ENCODE measurements at regions not wholly inside any gene's neighbourhood (a gene's known extent, or its start where the extent isn't known, plus 50 kb on each side); places are given as distances from the start of the nearest gene placed in this dataset.

DNA sequence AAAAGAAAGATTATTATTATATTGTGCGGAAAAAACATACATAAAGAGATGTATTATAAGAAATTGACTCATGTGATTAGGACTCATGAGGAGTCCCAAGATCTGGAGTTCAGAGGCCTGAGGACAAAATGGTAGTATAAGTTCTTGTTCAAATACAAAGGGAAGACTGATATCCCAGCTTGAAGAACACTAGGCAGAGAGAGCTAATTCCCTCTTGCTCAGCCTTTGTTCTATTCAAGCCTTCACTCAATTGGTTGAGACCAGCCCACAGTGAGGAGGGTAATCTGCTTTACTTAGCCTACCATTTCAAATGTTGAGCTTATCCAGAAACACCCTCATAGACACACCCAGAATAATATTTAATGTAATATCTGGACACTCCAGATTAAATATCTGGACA lies 1683.8 kb downstream of the REEP3 start:
- TF ChIP-seq POLR2A (IDR thresholded peaks at IDR 0.05) = no peak
- TF ChIP-seq, protein P1, sequence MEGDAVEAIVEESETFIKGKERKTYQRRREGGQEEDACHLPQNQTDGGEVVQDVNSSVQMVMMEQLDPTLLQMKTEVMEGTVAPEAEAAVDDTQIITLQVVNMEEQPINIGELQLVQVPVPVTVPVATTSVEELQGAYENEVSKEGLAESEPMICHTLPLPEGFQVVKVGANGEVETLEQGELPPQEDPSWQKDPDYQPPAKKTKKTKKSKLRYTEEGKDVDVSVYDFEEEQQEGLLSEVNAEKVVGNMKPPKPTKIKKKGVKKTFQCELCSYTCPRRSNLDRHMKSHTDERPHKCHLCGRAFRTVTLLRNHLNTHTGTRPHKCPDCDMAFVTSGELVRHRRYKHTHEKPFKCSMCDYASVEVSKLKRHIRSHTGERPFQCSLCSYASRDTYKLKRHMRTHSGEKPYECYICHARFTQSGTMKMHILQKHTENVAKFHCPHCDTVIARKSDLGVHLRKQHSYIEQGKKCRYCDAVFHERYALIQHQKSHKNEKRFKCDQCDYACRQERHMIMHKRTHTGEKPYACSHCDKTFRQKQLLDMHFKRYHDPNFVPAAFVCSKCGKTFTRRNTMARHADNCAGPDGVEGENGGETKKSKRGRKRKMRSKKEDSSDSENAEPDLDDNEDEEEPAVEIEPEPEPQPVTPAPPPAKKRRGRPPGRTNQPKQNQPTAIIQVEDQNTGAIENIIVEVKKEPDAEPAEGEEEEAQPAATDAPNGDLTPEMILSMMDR (IDR thresholded peaks at IDR 0.05) = no peak
- no peak for ATAC-seq
- 86 to 93% methylated on average over 1 of the region's 1 CpG for WGBS, 2 donors
- no peaks in the 10 kb centered on the region for H3K9me3 ChIP-seq
- intact Hi-C loops (cut with DNase I) = no loop called here
- H3K4me3 ChIP-seq = no peak overlapping the region
- DNase-seq = no peak
- no peaks in the 10 kb centered on the region for H3K27me3 ChIP-seq
- H3K36me3 ChIP-seq (replicated peaks in 1 of 2; ENCODE audit: insufficient read depth in 1 of 2, low read depth in 2 of 2) = no peaks in the 10 kb centered on the region
- no peak overlapping the region for H3K27ac ChIP-seq
- H3K4me1 ChIP-seq = no peaks in the 10 kb centered on the region

DNA sequence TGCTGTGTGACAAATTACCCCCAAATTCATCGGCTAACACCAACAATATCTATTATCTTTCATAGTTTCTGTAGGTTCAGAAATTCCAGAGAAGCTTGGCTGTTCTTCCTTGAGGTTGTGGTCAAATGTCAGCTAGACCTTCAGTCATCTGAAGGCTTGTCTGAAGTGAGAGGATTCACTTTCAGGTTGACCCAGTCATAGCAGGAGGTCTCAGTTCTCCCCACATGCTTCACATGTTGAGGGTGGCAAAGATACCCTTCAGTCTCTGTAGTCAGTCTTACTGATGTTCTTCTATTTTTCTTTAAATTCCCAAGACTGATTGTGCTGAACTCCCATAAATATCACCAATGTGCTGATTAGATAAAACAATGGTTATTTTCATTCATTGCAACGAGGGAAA lies 1692.0 kb downstream of the REEP3 start:
- ATAC-seq (no peak), DNase-seq (no peak)
- H3K36me3 ChIP-seq (replicated peaks in 1 of 2; ENCODE audit: insufficient read depth in 1 of 2, low read depth in 2 of 2) = no peaks in the 10 kb centered on the region
- H3K4me1 ChIP-seq = no peaks in the 10 kb centered on the region
- H3K4me3 ChIP-seq = no peak overlapping the region
- no peak overlapping the region for H3K27ac ChIP-seq
- no peak for TF ChIP-seq POLR2A (IDR thresholded peaks at IDR 0.05)
- TF ChIP-seq, protein P1 (IDR thresholded peaks at IDR 0.05) = no peak
- no peaks in the 10 kb centered on the region for H3K27me3 ChIP-seq
- H3K9me3 ChIP-seq = no peaks in the 10 kb centered on the region
- intact Hi-C loops (cut with DNase I) = no loop called here
- 74 to 83% methylated on average over 2 of the region's 2 CpGs for WGBS, 2 donors

DNA sequence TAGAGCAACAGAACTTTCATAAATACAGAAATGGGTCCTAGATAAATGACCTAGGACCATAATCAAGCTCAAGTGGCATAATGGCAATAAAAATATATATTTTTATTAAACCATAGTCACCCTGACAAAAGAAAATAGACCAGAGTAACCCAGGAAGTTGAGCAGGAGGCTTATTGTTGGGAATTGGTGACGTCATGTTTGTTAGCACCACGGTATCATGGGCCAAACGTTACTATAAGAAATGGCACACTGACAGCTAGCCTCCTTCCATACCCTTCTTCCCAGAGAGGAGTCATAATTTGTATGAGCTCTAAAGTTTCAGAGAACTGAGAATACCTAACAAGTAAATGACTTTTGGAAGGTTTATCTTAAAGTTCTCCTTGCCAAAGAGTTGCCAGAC lies 1698.2 kb downstream of the REEP3 start:
- H3K27me3 ChIP-seq = no peaks in the 10 kb centered on the region
- no peak for ATAC-seq
- 79 to 80% methylated on average over 3 of the region's 3 CpGs for WGBS, 2 donors
- H3K4me1 ChIP-seq = no peaks in the 10 kb centered on the region
- H3K4me3 ChIP-seq = no peak overlapping the region
- no peaks in the 10 kb centered on the region for H3K36me3 ChIP-seq (replicated peaks in 1 of 2; ENCODE audit: insufficient read depth in 1 of 2, low read depth in 2 of 2)
- no peak for TF ChIP-seq POLR2A (IDR thresholded peaks at IDR 0.05)
- TF ChIP-seq, protein P1 (IDR thresholded peaks at IDR 0.05) = no peak
- no peak overlapping the region for H3K27ac ChIP-seq
- intact Hi-C loops (cut with DNase I) = no loop called here
- no peak for DNase-seq
- H3K9me3 ChIP-seq = no peaks in the 10 kb centered on the region

DNA sequence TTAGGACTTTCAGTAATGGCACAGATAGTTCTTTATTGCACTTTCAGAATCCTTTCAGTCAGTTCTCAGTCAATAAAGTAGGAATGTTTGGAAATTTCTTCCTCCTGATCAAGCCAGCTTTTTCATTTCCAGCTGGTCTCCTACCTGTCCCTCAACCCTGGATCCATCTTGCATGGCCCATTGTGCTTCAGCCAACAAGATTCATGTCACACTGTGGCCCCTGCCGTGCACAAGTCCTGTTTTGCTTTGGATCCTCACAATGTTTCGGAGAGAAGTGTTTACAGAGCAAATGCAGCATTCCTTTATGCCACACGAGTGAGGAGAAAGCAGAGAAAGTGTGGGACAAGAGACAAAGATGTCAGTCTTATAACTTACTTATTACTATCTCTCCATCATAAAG lies 1694.7 kb upstream of the LRRTM3 start:
- Histone ChIP-seq H3K36me3 (replicated peaks in 1 of 2; ENCODE audit: insufficient read depth in 1 of 2, low read depth in 2 of 2) (no peaks in the 10 kb centered on the region), H3K27me3 (no peaks in the 10 kb centered on the region), H3K9me3 (no peaks in the 10 kb centered on the region), H3K4me1 (no peaks in the 10 kb centered on the region), H3K4me3 (no peak overlapping the region), H3K27ac (no peak overlapping the region)
- ATAC-seq = no peak
- intact Hi-C loops (cut with DNase I) = no loop called here
- DNase-seq = no peak
- no peak for TF ChIP-seq POLR2A (IDR thresholded peaks at IDR 0.05)
- TF ChIP-seq, protein P1 (IDR thresholded peaks at IDR 0.05) = no peak
- WGBS, 2 donors = 23 to 30% methylated on average over 3 of the region's 3 CpGs

DNA sequence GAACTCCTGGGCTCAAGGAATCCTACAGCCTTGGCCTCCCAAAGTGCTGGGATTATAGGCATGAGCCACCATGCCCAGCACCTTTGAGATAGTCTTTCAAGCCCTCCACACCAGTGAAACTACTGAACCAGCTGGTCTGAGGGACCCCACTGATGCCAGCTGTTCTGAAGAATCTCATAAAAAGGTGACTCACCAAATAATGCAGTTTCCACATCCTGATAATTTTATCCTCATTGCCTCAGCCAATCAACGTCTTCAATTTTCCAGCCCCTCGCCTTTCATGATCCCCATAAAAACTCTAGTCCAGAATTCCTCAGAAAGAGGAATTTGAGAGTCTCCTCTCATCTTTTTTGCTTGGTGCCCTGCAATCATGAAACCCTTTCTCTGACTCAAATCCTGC lies 1691.6 kb upstream of the LRRTM3 start:
- no peaks in the 10 kb centered on the region for H3K27me3 ChIP-seq
- no peaks in the 10 kb centered on the region for H3K9me3 ChIP-seq
- WGBS, 2 donors = 84 to 88% methylated on average over 2 of the region's 2 CpGs
- H3K4me3 ChIP-seq = no peak overlapping the region
- DNase-seq (no peak), ATAC-seq (no peak)
- TF ChIP-seq, protein P1 (IDR thresholded peaks at IDR 0.05) = no peak
- TF ChIP-seq POLR2A (IDR thresholded peaks at IDR 0.05) = no peak
- intact Hi-C loops (cut with DNase I) = no loop called here
- no peaks in the 10 kb centered on the region for H3K4me1 ChIP-seq
- H3K36me3 ChIP-seq (replicated peaks in 1 of 2; ENCODE audit: insufficient read depth in 1 of 2, low read depth in 2 of 2) = no peaks in the 10 kb centered on the region
- no peak overlapping the region for H3K27ac ChIP-seq

Measured in body of pancreas (tissue), 4 donors.